ENCODE measurements at regions not wholly inside any gene's neighbourhood (a gene's known extent, or its start where the extent isn't known, plus 50 kb on each side); places are given as distances from the start of the nearest gene placed in this dataset.

GRCh38 chr5:159735749-159736660 lies 180.3 kb upstream of the ADRA1B start:
- H3K27me3 ChIP-seq (ENCODE audit: insufficient read depth, poor library complexity, severe bottlenecking): peaks cover 8% of the 10 kb centered on the region
- H3K27ac ChIP-seq (replicated peaks): no peak overlapping the region
- DNase-seq (ENCODE audit: low read depth in 1 of 2, low spot score in 1 of 2): no peak

DNA sequence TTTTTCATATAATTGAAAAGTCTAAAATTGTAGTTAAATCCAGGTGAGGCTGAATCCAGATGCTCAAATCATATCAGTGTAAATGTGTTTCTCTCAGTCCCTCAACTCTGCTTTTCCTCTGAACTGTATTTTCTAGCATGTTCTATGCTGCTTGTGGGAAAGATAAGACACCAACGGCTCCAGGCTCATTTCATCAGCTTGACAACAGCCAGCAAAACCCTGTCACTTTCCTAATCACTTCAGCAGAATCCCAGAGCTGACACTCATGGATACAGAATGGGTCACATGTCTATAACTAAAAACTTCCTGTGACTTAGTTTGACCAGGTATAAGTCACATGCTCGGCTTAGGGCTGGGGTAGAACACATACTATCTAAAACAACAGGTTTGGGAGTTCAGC lies 179.4 kb upstream of the ADRA1B start:
- Histone ChIP-seq H3K4me3 (replicated peaks; ENCODE audit: insufficient read depth, low read length) (no peak overlapping the region), H3K27ac (replicated peaks) (no peak overlapping the region), H3K27me3 (ENCODE audit: insufficient read depth, poor library complexity, severe bottlenecking) (peaks cover 5% of the 10 kb centered on the region)
- DNase-seq (ENCODE audit: low read depth in 1 of 2, low spot score in 1 of 2): no peak
- TF ChIP-seq POLR2AphosphoS5 (IDR thresholded peaks at IDR 0.05; ENCODE audit: low read depth): no peak
- TF ChIP-seq GABPA (IDR thresholded peaks at IDR 0.05; ENCODE audit: low read depth): no peak
- TF ChIP-seq, protein P1, sequence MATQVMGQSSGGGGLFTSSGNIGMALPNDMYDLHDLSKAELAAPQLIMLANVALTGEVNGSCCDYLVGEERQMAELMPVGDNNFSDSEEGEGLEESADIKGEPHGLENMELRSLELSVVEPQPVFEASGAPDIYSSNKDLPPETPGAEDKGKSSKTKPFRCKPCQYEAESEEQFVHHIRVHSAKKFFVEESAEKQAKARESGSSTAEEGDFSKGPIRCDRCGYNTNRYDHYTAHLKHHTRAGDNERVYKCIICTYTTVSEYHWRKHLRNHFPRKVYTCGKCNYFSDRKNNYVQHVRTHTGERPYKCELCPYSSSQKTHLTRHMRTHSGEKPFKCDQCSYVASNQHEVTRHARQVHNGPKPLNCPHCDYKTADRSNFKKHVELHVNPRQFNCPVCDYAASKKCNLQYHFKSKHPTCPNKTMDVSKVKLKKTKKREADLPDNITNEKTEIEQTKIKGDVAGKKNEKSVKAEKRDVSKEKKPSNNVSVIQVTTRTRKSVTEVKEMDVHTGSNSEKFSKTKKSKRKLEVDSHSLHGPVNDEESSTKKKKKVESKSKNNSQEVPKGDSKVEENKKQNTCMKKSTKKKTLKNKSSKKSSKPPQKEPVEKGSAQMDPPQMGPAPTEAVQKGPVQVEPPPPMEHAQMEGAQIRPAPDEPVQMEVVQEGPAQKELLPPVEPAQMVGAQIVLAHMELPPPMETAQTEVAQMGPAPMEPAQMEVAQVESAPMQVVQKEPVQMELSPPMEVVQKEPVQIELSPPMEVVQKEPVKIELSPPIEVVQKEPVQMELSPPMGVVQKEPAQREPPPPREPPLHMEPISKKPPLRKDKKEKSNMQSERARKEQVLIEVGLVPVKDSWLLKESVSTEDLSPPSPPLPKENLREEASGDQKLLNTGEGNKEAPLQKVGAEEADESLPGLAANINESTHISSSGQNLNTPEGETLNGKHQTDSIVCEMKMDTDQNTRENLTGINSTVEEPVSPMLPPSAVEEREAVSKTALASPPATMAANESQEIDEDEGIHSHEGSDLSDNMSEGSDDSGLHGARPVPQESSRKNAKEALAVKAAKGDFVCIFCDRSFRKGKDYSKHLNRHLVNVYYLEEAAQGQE (IDR thresholded peaks at IDR 0.05; ENCODE audit: insufficient replicate concordance, low read depth): no peak
- TF ChIP-seq SPI1 (IDR thresholded peaks at IDR 0.05; ENCODE audit: borderline replicate concordance, low read depth): no peak
- no peak for TF ChIP-seq CTCF (IDR thresholded peaks at IDR 0.05; ENCODE audit: insufficient read depth, low read length)

More at GRCh38 chr5:159735749-159736660, 180.3 kb upstream of the ADRA1B start:
- H3K4me3 ChIP-seq (replicated peaks; ENCODE audit: insufficient read depth, low read length): no peak overlapping the region
- TF ChIP-seq SPI1 (IDR thresholded peaks at IDR 0.05; ENCODE audit: borderline replicate concordance, low read depth) (no peak), CTCF (IDR thresholded peaks at IDR 0.05; ENCODE audit: insufficient read depth, low read length) (no peak), POLR2AphosphoS5 (IDR thresholded peaks at IDR 0.05; ENCODE audit: low read depth) (no peak), GABPA (IDR thresholded peaks at IDR 0.05; ENCODE audit: low read depth) (no peak)
- TF ChIP-seq, protein P1 (IDR thresholded peaks at IDR 0.05; ENCODE audit: insufficient replicate concordance, low read depth): no peak

DNA sequence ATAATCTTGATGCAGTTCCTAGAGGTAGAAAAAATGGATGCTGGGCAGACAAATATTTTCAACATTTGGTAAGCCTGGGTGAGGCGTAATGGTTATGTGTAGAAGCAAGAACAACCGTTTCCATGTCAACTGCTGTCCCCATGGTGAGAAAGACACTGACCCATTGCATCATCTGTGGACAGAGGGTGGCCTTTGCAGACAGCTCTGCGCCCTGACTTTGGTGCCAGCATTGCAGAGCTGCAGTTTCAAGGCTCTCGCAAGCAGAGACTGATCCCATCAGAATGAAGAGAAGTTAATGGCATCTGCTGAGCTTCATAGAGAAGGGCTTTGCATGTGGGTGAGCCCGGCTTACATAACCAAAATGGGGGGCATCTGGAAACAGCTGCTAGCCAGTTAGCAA lies 179.0 kb upstream of the ADRA1B start:
- peaks cover 4% of the 10 kb centered on the region for H3K27me3 ChIP-seq (ENCODE audit: insufficient read depth, poor library complexity, severe bottlenecking)
- H3K4me3 ChIP-seq (replicated peaks; ENCODE audit: insufficient read depth, low read length): no peak overlapping the region
- no peak for TF ChIP-seq CTCF (IDR thresholded peaks at IDR 0.05; ENCODE audit: insufficient read depth, low read length)
- TF ChIP-seq POLR2AphosphoS5 (IDR thresholded peaks at IDR 0.05; ENCODE audit: low read depth): no peak
- TF ChIP-seq SPI1 (IDR thresholded peaks at IDR 0.05; ENCODE audit: borderline replicate concordance, low read depth): no peak
- TF ChIP-seq, protein P1 (IDR thresholded peaks at IDR 0.05; ENCODE audit: insufficient replicate concordance, low read depth): no peak
- TF ChIP-seq GABPA (IDR thresholded peaks at IDR 0.05; ENCODE audit: low read depth): no peak
- no peak for DNase-seq (ENCODE audit: low read depth in 1 of 2, low spot score in 1 of 2)
- H3K27ac ChIP-seq (replicated peaks): no peak overlapping the region
